Neural progenitor cell (in vitro differentiated cells): ENCODE measurements at regions not wholly inside any gene's neighbourhood (a gene's known extent, or its start where the extent isn't known, plus 50 kb on each side); places are given as distances from the start of the nearest gene placed in this dataset.

Experiments
- DNase-seq: peaks from one replicate; pipeline ENCODE4 v3.0.0-alpha.2; 2016; ENCODE audit warnings: low spot score
- H2AFZ ChIP-seq: fragments of 200-600 bp; sonication (generic); replicated peaks from 2 replicates; pipeline ENCODE4 v1.6.1; 2016; ENCODE audit warnings: antibody characterized with exemption
- H3F3A ChIP-seq: fragments of 200-600 bp; sonication (generic); 2 replicates; pipeline ENCODE4 v1.6.1; 2016; ENCODE audit warnings: antibody characterized with exemption, low read depth
- H3K27ac ChIP-seq: fragments of 200-600 bp; sonication (generic); 2 replicates; pipeline ENCODE4 v1.5.1; 2016; ENCODE audit warnings: mild to moderate bottlenecking
- H3K27me3 ChIP-seq: fragments of 200-600 bp; sonication (generic); 2 replicates; pipeline ENCODE4 v1.6.1; 2016; ENCODE audit warnings: mild to moderate bottlenecking, moderate library complexity
- H3K36me3 ChIP-seq: fragments of 200-600 bp; sonication (generic); 2 replicates; pipeline ENCODE4 v1.5.1; 2016
- H3K4me1 ChIP-seq: fragments of 200-600 bp; sonication (generic); 2 replicates; pipeline ENCODE4 v1.6.1; 2016; ENCODE audit warnings: mixed run types
- H3K4me2 ChIP-seq: fragments of 200-600 bp; sonication (generic); 2 replicates; pipeline ENCODE4 v1.6.1; 2016
- H3K4me3 ChIP-seq: fragments of 200-600 bp; sonication (generic); 2 replicates; pipeline ENCODE4 v1.5.1; 2016
- H3K79me2 ChIP-seq: fragments of 200-600 bp; sonication (generic); 2 replicates; pipeline ENCODE4 v1.6.1; 2016; ENCODE audit warnings: low read depth
- H3K9ac ChIP-seq: fragments of 200-600 bp; sonication (generic); 2 replicates; pipeline ENCODE4 v1.6.1; 2016
- H3K9me3 ChIP-seq: fragments of 200-600 bp; sonication (generic); 2 replicates; pipeline ENCODE4 v1.5.1; 2016; ENCODE audit warnings: low read depth
- H4K20me1 ChIP-seq: fragments of 200-600 bp; sonication (generic); 2 replicates; pipeline ENCODE4 v1.6.1; 2016; ENCODE audit warnings: low read depth
- H3K27ac Mint-ChIP-seq: 3 replicates; pipeline ENCODE4 v1.8.0; 2021; ENCODE audit warnings: mixed read lengths
- H3K27me3 Mint-ChIP-seq: 2 replicates; pipeline ENCODE4 v1.8.0; 2022; ENCODE audit warnings: low read depth, mild to moderate bottlenecking, inconsistent platforms, moderate library complexity, mixed read lengths; ENCODE audit not compliant: insufficient read depth
- H3K36me3 Mint-ChIP-seq: 3 replicates; pipeline ENCODE4 v1.8.0; 2021; ENCODE audit warnings: mixed read lengths
- H3K4me1 Mint-ChIP-seq: 3 replicates; pipeline ENCODE4 v1.8.0; 2021; ENCODE audit warnings: mixed read lengths
- H3K4me3 Mint-ChIP-seq: 3 replicates; pipeline ENCODE4 v1.8.0; 2021; ENCODE audit warnings: mild to moderate bottlenecking, moderate library complexity, mixed read lengths
- H3K9me3 Mint-ChIP-seq: 3 replicates; pipeline ENCODE4 v1.8.0; 2020; ENCODE audit warnings: mixed read lengths
- EZH2 ChIP-seq: fragments of 200-600 bp; sonication (generic); IDR thresholded peaks from 2 replicates; pipeline ENCODE4 v1.6.1; 2017; ENCODE audit warnings: antibody characterized with exemption, mild to moderate bottlenecking, moderate library complexity
- EZH2phosphoT487 ChIP-seq: fragments of 200-600 bp; sonication (generic); IDR thresholded peaks from 2 replicates; pipeline ENCODE4 v1.6.1; 2017; ENCODE audit warnings: antibody characterized with exemption
- TF ChIP-seq, protein P1 (sequence below): fragments of 200-600 bp; sonication (generic); IDR thresholded peaks from 2 replicates; pipeline ENCODE4 v1.5.1; 2017; ENCODE audit warnings: antibody characterized with exemption, mild to moderate bottlenecking

DNA sequence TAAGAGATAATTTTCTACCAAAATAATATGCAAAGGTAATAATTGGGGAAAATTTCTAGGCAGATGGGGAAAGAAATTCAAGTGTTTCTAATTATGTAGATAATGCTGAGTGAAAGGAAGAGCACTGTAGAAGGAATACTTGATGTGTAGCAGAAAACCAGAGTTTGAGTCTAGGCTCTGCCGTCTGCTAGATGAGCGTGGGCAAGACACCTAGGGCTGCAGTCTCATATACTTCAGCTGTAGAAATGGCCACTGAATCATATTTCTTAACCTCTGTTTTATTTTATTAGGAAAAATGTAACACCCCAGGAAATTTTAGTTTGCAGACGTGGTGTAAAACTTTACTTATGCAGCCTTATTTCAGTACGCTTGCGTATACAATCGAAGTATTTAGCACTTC lies 59.8 kb upstream of the SLC38A2 start:
- Histone ChIP-seq H3K36me3 (no peaks in the 10 kb centered on the region), H2AFZ (no peak overlapping the region), H3K79me2 (no peaks in the 10 kb centered on the region), H4K20me1 (no peaks in the 10 kb centered on the region), H3K9ac (no peak overlapping the region), H3K27ac (no peak overlapping the region), H3K9me3 (no peaks in the 10 kb centered on the region), H3K27me3 (no peaks in the 10 kb centered on the region), H3K4me3 (no peak overlapping the region), H3F3A (no peaks in the 10 kb centered on the region), H3K4me1 (no peaks in the 10 kb centered on the region), H3K4me2 (no peak overlapping the region)
- TF ChIP-seq, protein P1, sequence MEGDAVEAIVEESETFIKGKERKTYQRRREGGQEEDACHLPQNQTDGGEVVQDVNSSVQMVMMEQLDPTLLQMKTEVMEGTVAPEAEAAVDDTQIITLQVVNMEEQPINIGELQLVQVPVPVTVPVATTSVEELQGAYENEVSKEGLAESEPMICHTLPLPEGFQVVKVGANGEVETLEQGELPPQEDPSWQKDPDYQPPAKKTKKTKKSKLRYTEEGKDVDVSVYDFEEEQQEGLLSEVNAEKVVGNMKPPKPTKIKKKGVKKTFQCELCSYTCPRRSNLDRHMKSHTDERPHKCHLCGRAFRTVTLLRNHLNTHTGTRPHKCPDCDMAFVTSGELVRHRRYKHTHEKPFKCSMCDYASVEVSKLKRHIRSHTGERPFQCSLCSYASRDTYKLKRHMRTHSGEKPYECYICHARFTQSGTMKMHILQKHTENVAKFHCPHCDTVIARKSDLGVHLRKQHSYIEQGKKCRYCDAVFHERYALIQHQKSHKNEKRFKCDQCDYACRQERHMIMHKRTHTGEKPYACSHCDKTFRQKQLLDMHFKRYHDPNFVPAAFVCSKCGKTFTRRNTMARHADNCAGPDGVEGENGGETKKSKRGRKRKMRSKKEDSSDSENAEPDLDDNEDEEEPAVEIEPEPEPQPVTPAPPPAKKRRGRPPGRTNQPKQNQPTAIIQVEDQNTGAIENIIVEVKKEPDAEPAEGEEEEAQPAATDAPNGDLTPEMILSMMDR, result no peak
- TF ChIP-seq EZH2phosphoT487, result no peak
- TF ChIP-seq EZH2, result no peak
- no peaks in the 10 kb centered on the region for H3K36me3 Mint-ChIP-seq
- H3K4me1 Mint-ChIP-seq, result peaks cover 3% of the 10 kb centered on the region
- H3K27me3 Mint-ChIP-seq, result no peaks in the 10 kb centered on the region
- no peak overlapping the region for H3K4me3 Mint-ChIP-seq
- H3K9me3 Mint-ChIP-seq, result peaks cover 3% of the 10 kb centered on the region
- DNase-seq, result no peak
- no peak overlapping the region for H3K27ac Mint-ChIP-seq

DNA sequence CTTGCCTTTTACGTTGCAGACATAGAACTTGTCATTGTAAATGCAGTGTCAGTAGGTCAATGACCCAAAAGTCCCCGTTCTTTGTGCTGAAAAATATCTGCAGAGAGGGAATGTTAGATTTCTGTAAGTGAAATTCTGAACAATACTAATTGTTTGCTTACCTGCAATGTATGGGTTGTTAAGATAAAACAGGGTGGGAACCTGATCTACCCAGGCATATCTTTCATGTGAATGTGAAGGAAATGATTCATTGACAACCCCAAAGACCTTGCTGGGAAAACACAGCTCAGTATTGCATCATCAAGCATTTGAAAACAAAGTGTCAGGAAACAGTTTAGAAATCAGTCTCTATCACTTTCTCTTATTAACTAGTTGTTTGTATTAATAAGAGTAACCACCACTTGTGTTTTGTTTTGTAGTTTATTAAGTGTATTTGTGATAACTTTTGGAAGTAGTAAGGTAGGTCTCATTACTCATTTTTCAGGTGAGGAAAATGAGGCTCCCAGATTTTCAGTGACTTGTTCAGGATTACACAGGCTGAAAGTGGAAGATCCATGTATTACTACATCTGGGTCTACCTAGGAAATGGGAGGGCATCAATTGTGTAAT lies 57.9 kb upstream of the SLC38A2 start:
- Mint-ChIP-seq H3K9me3 (peaks cover 17% of the 10 kb centered on the region), H3K27ac (no peak overlapping the region), H3K4me3 (no peak overlapping the region), H3K4me1 (peaks cover 3% of the 10 kb centered on the region), H3K36me3 (peaks cover 3% of the 10 kb centered on the region), H3K27me3 (peaks cover 2% of the 10 kb centered on the region)
- Histone ChIP-seq H3K4me1 (no peaks in the 10 kb centered on the region), H3K4me3 (no peak overlapping the region), H3K27ac (no peak overlapping the region), H3K27me3 (no peaks in the 10 kb centered on the region), H4K20me1 (no peaks in the 10 kb centered on the region), H3F3A (no peaks in the 10 kb centered on the region), H3K9me3 (no peaks in the 10 kb centered on the region), H2AFZ (no peak overlapping the region), H3K36me3 (no peaks in the 10 kb centered on the region), H3K4me2 (no peak overlapping the region), H3K79me2 (no peaks in the 10 kb centered on the region), H3K9ac (no peak overlapping the region)
- TF ChIP-seq EZH2 (no peak), EZH2phosphoT487 (no peak)
- TF ChIP-seq, protein P1, result no peak
- no peak for DNase-seq
